DMS 273 treated with DMSO at 0.1 percent for 48 hours (cell line): ENCODE measurements at regions not wholly inside any gene's neighbourhood (a gene's known extent, or its start where the extent isn't known, plus 50 kb on each side); places are given as distances from the start of the nearest gene placed in this dataset.

Experiments
- DNase-seq: peaks from one replicate; lab custom pipeline; 2025; lab: John Stamatoyannopoulos, UW

DNA sequence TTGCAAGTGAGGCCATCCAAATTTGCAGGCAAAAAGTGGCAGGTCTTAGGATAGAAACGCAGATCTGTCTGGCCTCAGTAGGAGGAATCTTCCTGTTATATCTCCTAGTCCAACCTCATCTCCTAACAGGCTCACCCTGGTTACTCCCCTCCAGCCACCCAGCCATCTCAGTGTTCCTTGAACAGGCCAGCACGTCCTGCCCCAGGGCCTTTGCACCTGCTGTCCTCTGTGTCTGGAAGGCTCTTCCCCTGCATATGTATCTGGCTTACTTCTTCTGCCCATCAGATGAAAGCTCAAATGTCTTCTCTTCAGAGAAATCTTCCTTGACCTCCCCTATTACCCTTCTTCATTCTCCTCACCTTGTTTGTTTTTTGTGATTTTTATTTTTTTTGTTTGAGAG is 107.3 kb upstream of the ALDH1B1 start:
- DNase-seq, result no peak

DNA sequence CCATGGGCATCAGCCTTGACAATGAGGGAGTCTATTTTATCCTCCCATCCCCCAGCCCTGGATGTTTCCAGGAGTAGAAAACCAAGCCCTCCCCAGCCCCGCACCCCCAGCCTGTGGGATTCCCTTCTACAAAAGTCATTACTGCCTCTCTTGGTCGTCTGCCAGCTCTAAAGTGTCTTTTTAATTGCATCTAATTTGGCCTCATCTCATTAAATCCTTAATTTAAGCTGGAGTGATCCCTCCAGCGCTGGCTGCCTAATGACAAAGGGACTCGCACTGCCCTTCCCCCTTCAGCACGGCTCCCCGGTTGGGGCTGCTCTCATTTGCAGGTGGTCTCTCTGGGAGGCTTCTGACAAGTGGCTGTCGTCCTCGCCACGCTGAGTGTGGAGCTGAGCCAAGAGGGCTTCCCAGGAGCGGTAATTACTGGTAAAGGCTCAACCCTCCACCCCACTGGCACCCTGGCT is 107.9 kb upstream of the ALDH1B1 start:
- no peak for DNase-seq

DNA sequence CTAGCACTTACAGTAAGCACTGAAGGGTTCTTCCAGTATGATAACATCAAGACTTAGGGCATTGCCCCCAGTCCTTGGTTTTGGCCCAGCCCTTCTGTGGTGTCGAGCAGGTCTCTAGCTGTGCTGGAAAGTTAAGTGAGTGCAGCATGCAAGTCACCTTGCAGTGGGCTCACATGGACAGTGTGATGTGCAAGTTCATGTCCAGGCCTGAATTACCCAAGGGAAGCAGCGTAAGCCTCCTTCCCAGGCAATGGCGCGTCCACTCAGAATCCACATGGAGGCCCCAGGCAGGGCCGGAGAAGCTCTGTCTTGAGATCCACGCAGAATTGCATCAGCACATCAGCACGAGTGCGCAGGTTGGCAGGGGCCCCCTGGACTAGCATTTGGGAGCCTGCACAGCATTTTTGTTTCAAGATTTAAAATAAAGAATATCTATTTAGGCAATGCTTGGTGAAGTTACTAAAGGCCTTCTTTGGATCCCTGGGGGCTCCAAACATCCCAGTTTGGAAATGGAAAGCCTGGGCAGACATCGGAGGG is 108.4 kb upstream of the ALDH1B1 start:
- no peak for DNase-seq

DNA sequence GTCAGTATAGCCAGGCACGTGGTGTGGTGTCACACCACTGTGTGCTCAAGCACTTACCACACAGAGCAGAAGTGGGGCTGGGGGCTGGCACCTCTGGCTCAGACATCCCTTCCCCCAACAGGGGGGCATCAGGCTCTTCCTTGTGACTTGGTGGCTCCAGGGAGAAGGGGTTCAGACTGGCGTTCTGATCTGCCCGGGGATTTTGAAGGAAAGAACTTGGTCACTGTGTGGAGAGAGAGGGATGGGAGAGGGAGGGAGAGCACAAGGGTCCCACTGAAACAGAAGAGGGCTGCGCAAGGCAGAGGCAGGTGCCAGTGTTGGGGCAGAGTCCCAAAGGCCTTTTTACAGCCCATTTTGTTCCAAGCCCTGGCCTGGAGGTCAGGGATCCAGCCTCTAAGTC is 109.7 kb upstream of the ALDH1B1 start:
- no peak for DNase-seq

DNA sequence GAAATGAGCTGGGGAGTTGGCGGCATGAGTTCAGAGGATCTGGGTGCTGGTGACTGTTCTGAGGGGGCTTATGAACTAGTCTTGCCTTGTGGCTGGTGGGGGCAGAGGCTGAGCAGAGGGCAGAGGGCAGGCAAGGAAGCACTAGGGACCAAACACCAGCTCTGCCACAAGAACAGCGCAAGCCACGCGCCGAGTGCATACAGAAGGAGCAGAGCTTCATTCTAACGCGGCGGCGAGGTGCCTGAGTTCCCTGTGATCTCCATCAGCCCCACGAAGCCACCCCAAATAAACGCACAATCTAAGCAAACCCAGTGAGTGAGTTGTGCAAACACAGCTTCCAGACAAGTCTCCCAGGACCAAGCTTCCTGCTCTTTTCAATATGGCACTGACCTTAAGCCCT is 110.6 kb upstream of the ALDH1B1 start:
- DNase-seq, result no peak

DNA sequence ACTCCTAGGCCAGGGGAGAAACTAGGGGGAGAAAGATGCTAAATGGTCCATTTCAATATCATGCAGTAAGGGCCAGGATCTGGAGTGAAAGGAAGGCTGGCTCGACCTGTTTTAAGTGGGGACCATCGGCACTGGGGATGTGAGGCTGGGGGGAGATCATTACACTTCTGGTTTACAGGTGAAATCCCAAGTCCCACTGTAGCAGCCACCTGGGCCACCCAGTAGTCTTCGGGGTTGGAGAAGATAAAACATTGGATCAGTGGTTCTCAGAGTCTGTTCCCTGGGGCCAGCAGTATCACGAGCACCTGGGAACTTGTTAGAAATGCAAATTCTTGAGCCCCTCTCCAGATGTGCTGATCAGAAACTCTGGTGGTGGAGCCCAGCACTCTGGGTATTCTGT is 111.3 kb upstream of the ALDH1B1 start:
- DNase-seq, result no peak

DNA sequence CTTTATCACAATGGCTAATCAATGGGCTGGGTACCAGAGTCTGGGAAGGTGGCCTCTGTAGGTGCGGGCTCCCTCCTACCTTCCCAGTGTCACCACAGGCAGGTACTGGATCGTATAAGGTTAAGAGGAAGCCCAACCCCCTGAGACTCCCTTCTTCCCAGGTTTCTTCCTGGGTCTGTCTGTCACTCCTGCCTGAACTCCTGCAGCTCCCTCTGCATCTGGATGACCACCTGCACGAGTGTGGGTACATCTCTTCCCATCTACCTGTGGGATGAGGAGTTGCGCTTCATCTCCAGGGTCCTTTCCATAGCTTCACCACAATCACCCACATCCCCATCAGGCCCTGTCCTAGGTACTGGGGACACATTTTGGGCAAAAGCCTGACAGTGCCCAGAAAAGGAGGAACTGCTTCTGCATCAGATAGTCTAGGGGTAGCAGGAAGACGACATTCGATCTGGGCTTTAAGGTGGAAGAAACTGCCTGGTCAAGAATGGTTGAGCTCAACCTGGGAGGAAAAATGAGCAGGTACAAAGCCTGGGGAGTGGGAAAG is 112.2 kb upstream of the ALDH1B1 start:
- DNase-seq, result no peak

DNA sequence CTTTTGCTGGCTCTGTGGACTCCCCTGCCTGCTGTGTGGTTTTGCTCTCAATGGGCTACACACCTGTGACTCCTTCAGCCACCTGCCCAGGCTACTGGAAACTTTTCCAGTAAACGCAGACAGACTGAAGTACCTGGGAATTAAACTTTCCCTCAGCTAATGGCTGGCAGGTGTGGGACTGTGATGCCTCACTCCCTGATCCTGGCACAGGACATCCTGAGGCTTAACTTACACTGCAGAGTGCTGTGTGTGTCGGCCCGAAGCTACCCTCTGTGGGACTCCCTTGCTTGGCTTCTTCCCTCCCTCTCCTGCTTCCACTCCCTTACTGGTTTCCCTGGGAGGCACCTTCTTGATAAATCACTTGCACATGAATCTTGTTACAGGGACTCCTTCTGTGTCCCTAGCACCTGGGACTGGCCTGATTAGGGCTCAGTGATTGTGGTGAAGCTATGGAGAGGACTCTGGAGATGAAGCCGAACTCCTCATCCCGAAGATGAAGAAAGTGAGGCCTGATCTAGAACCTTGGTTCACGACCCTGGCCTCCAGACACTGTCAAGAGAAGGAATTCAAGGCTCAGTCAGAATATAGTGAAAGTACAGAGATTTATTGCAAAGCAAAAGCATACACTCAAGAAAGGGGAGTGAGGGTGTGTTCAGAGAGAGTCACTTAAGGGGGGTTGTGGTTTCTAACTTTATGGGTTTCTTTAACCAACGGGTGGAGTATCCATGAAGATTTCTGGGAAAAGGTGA is 113.4 kb upstream of the ALDH1B1 start:
- no peak for DNase-seq

DNA sequence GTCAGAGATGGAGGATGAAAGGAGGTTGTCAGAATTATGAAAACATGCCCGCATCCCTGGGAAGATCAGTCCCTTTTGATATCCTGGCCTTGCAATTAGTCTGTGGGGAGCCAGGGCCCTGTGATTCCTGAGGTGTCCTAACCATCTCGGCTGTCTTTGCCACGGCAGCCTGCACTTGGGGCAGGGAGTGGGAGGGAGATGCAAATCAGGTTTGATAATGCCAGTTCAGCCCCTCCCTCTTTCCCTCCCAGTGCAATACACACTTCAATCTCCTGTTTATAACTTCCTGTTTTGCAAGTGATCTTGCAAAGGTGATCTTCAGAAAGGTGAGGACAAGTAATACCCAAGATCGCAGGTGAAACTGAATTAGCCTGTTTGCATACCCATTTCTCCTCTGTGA is 114.0 kb upstream of the ALDH1B1 start:
- DNase-seq, result no peak

DNA sequence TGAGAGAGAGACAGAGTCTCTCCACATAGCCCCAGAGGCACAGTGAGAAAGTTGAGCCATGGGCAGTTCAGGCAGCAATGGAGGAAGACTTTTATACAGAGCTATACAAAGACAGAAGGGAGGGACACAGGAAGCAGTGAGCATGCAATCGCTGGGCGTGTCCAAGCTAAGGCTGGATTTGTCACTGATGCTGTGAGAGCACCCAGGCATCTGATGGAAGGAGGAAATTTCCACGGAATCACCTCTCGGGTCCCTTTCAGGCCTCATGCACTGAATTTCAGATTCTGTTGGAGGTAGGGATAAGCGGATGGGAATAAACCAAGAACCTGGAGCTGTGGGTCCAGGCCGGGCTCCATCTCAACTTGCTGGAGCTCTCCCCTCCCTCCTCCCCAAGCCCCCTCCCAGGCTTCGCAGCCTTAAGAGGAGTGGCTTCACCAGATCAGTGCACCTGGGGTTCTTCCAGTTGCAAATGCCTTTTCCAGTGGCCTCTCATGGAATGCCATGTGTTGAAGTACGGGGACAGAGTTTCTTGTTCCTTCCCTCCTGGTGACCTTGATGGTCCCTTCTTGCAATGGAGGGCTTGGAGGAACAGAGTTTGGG is 114.8 kb upstream of the ALDH1B1 start:
- no peak for DNase-seq

DNA sequence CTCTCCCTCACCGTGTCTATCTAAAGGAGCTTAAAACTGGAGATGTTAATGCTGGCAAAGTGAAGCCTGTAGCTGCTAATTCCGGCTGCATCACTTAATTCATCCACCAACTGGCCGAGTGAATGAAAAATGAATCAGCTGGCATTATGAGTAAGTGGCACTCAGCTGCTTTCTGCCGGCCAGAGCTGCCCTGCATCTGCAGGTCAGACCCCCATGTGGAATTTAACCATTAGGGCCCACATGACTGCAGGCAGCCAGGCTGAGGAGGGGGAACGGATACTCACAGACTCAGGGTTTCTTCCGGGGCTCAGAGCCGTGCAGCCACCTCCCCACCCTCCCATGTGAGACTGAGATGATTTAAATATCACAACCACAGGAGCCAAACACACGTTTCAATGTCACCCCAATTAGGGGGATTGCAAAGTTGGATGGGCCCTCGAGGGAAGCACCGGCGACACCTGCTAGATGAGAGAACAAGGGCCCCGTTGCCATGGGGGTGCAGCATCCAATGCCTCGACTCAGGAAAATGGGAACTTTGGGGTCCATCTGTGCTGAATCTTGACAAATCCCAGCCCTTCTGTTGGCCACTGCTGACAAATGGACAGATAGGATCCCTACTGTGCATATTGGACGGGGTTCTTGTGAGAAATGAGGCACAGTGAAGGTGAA is 115.6 kb upstream of the ALDH1B1 start:
- no peak for DNase-seq

DNA sequence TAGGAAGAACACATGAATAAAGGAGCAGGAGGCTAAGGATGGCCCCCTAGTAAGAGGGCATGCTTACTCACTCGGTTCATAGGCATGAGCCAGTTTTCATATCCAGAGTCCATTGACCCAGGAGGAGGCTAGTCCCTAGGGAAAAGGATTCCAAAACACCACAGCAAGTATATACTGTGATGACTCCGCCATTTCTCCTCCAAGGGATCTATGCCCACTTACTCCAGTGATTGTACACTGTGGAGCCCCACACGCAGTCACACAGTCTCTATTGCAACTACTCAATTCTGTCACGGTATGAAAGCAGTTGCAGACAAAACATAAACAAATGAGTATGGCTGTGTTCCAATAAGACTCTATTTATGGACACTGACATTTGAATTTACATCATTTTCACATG is 117.7 kb upstream of the ALDH1B1 start:
- no peak for DNase-seq

DNA sequence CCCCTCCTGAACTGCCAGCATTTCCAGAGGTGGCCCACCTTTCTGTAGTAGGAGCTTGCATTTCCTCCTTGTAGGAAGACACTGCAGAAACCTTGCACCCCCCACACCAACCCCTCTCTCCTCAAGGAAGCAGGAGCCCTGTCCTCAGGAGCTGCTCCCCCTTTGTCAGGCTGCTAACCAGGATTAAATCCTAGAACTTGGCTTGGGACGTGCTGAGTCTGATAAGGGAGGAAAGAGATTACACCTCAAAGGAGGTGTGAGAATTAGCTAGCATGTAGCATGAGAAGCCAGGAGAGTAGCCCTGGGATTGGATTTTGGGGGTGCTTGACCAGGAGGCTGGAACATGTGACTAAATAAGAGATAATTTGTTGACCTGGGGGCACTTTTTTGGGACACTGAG is 119.8 kb upstream of the ALDH1B1 start:
- DNase-seq, result no peak

DNA sequence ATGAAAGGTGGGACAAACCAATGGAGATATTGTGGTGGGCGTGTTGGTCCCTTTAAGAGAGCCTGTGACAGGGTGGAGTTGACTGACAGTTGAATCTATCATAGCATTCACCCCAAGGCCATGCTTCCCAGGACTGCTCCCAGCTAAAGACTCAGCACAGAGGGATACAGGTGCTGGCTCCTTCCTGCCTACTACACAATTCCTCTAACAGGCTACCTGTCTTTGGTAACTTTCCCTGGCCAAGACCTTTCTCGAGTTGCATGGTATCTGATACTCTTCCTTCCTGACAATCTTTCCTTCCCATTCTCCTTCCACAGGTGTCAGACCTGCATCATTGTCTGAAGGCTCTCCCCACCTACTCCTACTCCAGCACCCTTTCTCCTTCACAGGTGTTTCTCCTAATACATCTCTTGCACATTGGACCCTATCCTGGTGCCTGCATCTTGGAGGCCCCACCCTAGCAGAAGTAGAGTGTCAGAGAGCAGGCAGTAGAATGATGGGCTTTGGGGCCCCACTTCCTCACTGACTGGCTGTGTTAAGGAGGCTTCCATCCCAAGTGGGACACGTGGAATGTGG is 120.7 kb upstream of the ALDH1B1 start:
- no peak for DNase-seq

DNA sequence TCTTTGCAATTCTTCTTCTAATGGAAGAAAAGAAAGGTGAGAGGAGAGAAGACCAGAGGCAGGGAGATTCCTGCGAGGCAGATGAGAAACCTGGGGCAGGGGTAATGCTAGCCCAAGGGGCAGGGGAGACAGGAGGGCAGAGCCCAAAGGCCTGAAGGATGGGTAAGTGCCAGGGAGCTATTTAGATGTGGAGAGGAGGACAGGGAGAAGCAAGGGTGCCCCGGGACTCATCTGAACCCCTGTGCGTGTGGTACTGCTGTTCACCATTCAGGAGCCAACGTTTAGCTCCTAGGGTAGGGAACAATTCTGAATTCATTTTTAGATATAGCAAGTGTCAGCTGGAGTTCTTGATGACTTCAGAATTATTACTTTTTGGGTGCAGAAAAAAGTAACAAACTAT is 122.7 kb upstream of the ALDH1B1 start:
- no peak for DNase-seq

DNA sequence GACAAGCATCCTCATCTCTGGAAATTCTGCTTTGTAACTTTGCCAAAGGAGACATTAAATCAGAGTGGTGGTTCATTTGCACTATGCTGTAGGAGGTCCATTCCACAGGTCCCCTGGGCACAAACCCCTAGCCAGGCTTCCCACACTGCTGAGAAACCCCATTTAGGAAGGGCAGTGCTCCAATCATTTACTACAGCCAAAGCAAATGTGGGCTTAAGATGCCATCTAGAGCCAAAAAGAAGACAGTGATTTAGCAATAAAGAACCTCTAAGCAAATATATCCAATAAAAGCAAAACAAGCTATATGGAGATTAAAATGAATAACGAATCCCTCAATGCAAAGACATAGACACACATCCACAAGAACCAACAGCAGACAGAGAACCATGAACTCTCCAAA is 129.0 kb upstream of the ALDH1B1 start:
- no peak for DNase-seq

DNA sequence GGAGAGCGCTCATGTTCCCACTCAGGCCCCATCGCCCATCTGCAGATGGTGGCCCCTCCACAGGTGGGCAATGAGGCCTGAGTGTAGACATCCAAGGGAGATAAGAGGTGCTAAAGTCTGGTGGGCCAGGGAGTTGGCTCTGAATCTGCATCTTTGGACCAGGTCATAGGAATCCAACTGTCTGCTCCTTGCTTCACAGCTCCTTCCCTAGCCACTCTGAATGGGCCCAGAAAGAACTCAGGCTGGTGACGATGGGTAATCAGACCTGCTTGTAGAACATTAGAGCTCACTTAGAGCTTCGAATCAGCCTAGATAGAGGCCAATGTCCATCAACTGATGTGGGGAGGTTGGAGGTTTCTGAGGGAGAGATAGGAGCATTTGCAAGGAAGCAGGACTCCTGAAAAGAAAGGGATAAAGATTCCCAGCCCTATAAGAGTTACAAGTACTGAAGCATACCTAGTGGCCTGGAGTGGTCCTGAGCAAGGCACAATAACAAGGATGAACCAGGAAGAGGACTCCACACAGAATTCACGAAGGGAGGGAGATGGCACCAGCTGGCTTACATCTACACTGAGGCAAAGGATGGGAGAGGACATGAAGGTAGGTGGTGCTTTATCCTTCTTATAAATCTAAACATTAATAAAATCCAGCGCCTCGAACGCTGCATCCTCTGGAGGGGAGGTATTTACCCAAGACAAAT is 132.8 kb upstream of the ALDH1B1 start:
- DNase-seq, result no peak

DNA sequence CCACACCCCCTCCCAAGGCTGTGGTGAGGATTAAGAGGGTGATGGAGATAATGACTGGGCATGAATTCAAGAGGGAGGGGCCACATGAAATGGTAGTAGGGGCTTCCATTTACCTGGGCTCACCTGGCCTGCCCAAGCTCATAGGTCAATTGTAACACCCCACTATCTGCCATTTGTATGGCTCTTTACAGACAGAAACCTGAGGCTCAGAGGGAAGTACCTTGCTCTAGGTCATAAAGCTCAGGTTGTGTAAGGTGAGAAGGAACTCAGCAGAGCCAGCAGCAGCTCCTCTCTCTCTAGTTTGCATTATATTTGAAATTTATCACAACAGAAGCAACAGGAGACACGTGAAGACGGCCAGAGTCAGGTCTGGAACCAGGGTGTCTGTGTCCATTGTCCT is 133.4 kb upstream of the ALDH1B1 start:
- DNase-seq, result no peak

DNA sequence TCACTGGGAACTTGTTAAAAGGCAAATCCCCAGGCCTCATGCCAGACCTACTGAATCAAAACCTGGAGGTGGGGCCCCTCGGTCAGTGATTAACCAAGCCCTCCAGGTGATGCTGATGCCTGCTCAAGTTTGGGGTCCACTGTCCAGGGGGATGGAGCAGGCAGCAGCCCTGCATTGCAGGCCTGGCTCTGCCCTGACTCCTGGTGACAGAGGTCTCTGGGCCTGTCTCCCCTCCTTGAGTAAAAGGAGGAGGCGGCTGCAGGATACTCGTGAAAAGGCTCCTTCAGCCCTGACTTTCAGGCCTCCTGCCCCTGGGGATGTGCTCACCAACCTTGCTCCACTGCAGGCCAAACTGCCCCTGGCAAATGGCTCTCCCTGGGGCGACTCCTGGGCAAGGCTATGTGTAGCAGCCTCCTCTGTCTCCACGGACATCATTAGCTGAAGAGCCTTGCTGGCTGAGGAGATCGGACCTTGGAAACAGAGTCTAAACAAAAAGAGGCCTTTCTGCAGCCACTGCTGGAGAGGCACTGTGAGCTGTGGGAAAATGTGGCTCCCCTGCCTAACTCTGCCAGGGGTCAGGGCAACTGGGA is 134.8 kb upstream of the ALDH1B1 start:
- no peak for DNase-seq

DNA sequence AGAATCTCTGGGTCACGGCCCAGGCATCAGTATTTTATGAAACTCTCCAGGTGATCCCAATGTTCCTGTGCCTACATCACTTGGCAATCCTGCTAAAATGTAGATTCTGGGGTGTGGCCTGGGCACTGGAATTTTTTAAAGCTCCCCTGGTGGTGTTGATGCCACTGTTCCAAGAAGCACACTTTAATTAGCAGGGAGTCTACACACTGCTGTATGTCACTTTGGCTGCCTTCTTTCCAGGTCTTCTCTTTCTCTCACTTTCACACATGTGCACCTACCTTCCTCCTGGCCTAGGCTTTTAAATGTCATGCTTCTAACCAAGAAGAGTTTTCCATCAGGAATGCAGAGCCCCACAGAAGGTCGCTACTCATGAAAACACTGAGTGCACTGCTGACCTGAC is 136.0 kb upstream of the ALDH1B1 start:
- DNase-seq, result no peak

DNA sequence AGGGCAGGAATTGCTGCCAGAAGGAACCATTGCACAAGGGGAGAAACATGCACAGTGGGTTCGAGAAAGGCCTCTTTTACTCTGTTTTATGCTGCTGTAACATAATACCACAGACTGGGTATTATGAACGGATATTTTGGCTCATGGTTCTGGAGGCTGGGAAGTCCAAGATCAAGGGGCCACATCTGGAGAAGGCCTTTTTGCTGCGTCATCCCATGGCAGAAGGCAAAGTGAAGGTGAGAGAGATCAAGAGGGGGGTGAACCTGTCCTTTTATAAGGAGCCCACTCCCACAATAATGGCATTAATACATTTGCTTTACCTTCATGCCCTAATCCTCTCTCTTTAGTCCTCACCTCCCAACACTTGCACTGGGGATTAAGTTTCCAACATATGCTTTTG is 136.9 kb upstream of the ALDH1B1 start:
- DNase-seq, result no peak

DNA sequence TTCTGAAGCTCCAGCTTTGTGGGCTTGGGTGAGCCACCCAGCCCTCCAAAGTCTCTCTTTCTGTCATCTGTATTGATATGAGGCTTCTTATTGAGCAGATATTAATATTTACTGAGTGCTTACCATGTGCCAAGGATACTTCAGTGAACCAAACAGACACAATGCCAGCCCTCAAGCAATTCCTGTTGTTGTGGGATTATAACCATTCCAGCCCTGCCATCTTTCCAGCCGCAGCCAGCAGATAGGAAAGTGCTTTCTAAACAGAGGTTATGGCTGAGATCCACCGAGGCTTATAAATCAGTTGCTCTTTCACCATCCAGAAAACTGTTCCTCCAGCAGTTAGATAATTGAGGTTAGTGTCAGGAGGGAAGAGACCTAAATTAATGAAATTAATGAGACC is 137.7 kb upstream of the ALDH1B1 start:
- DNase-seq, result no peak
